ENCODE measurements at regions not wholly inside any gene's neighbourhood (a gene's known extent, or its start where the extent isn't known, plus 50 kb on each side); places are given as distances from the start of the nearest gene placed in this dataset.

DNA sequence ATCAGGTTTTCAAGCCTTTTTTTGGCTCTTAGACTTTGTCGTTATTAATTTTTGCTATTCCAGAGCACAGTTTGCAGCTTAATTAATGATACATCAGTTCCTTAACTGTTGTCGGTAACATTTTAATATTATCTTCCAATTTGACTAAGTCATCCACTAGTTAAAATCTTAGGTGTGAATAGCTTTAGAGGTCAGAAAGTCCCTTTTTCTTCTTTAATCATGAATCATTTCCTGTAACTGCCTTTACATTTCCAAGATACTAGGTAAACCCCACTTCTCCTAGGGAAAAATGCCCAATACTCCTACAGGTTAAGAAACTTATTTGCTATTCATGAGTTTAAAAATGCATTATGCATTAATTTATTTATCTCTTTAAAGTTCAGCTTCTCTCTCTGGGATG lies 260.9 kb upstream of the CFAP20DC start:
- TF ChIP-seq, protein P1, sequence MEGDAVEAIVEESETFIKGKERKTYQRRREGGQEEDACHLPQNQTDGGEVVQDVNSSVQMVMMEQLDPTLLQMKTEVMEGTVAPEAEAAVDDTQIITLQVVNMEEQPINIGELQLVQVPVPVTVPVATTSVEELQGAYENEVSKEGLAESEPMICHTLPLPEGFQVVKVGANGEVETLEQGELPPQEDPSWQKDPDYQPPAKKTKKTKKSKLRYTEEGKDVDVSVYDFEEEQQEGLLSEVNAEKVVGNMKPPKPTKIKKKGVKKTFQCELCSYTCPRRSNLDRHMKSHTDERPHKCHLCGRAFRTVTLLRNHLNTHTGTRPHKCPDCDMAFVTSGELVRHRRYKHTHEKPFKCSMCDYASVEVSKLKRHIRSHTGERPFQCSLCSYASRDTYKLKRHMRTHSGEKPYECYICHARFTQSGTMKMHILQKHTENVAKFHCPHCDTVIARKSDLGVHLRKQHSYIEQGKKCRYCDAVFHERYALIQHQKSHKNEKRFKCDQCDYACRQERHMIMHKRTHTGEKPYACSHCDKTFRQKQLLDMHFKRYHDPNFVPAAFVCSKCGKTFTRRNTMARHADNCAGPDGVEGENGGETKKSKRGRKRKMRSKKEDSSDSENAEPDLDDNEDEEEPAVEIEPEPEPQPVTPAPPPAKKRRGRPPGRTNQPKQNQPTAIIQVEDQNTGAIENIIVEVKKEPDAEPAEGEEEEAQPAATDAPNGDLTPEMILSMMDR (IDR thresholded peaks at IDR 0.05; ENCODE audit: insufficient read depth, missing control alignments) = no peak
- no peak for FAIRE-seq

GRCh38 chr3:59308684-59309083 lies 258.9 kb upstream of the CFAP20DC start:
- TF ChIP-seq, protein P1 (IDR thresholded peaks at IDR 0.05; ENCODE audit: insufficient read depth, missing control alignments) = peak; percentile 22
- FAIRE-seq (no peak), DNase-seq (ENCODE audit: insufficient read length, low spot score) (no peak)

More for the DNA sequence above, 260.9 kb upstream of the CFAP20DC start:
- no peak for DNase-seq (ENCODE audit: insufficient read length, low spot score)

GRCh38 chr3:59308001-59308400 lies 258.2 kb upstream of the CFAP20DC start:
- TF ChIP-seq, protein P1 (IDR thresholded peaks at IDR 0.05; ENCODE audit: insufficient read depth, missing control alignments) = no peak
- no peak for DNase-seq (ENCODE audit: insufficient read length, low spot score)
- no peak for FAIRE-seq

GRCh38 chr3:59306436-59306835 lies 256.6 kb upstream of the CFAP20DC start:
- TF ChIP-seq, protein P1 (IDR thresholded peaks at IDR 0.05; ENCODE audit: insufficient read depth, missing control alignments) = no peak
- FAIRE-seq = no peak

GRCh38 chr3:59304296-59304695 lies 254.5 kb upstream of the CFAP20DC start:
- DNase-seq (ENCODE audit: insufficient read length, low spot score) (no peak), FAIRE-seq (no peak)
- TF ChIP-seq, protein P1 (IDR thresholded peaks at IDR 0.05; ENCODE audit: insufficient read depth, missing control alignments) = no peak

More at GRCh38 chr3:59306436-59306835, 256.6 kb upstream of the CFAP20DC start:
- no peak for DNase-seq (ENCODE audit: insufficient read length, low spot score)

- TF ChIP-seq, protein P1 (IDR thresholded peaks at IDR 0.05; ENCODE audit: insufficient read depth, missing control alignments) = no peak
- FAIRE-seq = no peak
These were observed 253.6 kb upstream of the CFAP20DC start for GRCh38 chr3:59303452-59303851.

DNA sequence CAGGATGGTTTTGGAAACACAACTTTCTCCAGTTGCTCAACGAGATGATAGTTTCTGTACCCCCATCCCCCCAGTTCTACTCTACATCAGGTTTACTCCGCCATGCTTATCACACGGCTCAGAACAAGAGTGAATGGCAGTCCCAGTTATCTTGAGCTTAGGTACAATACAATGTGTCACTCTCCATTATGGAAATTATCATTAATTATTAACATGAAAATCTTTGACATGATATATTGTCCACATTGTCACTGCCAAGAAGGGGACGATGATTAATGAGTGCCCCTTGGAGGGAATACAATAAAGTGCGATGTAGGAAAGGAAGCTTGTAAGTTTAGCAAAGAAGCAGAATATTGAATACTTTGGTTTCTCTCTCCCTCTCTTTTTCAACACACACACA lies 252.6 kb upstream of the CFAP20DC start:
- TF ChIP-seq, protein P1 (IDR thresholded peaks at IDR 0.05; ENCODE audit: insufficient read depth, missing control alignments) = no peak
- DNase-seq (ENCODE audit: insufficient read length, low spot score) = no peak
- no peak for FAIRE-seq

More at GRCh38 chr3:59303452-59303851, 253.6 kb upstream of the CFAP20DC start:
- DNase-seq (ENCODE audit: insufficient read length, low spot score) = no peak

Measured in D721Med (cell line).